SK-N-SH treated with all-trans-retinoic acid at 6 μM for 48 hours (cell line): ENCODE measurements at regions not wholly inside any gene's neighbourhood (a gene's known extent, or its start where the extent isn't known, plus 50 kb on each side); places are given as distances from the start of the nearest gene placed in this dataset.

Source experiments
- CSDC2 ChIP-seq: fragments of 250-450 bp; sonication (Bioruptor Pico); IDR thresholded peaks from 2 replicates; pipeline ENCODE4 v1.5.0; 2020; ENCODE audit warnings: mild to moderate bottlenecking, moderate library complexity
- ESRRG ChIP-seq: fragments of 250-450 bp; sonication (Bioruptor Pico); IDR thresholded peaks from 2 replicates; pipeline ENCODE4 v1.6.1; 2021; ENCODE audit warnings: mild to moderate bottlenecking
- RARB ChIP-seq: fragments of 250-450 bp; sonication (Bioruptor Pico); IDR thresholded peaks from 2 replicates; pipeline ENCODE4 v1.8.0; 2021; ENCODE audit warnings: mild to moderate bottlenecking, moderate library complexity
- TCF4 ChIP-seq: fragments of 250-450 bp; sonication (Bioruptor Pico); IDR thresholded peaks from 2 replicates; pipeline ENCODE4 v1.8.0; 2021; ENCODE audit warnings: mild to moderate bottlenecking, moderate library complexity, borderline replicate concordance
- TOX ChIP-seq: fragments of 250-450 bp; sonication (Bioruptor Pico); IDR thresholded peaks from 2 replicates; pipeline ENCODE4 v1.8.0; 2021; ENCODE audit warnings: mild to moderate bottlenecking, moderate library complexity, borderline replicate concordance
- ZC3H10 ChIP-seq: fragments of 250-450 bp; sonication (Bioruptor Pico); IDR thresholded peaks from 2 replicates; pipeline ENCODE4 v1.5.1; 2021; ENCODE audit warnings: mild to moderate bottlenecking, moderate library complexity
- ZNF565 ChIP-seq: fragments of 450-650 bp; formaldehyde crosslinking; conservative IDR thresholded peaks from 2 replicates; pipeline ENCODE4 v1.5.0; 2020; ENCODE audit warnings: low read depth, mild to moderate bottlenecking, moderate library complexity
- ZNF70 ChIP-seq: fragments of 450-650 bp; formaldehyde crosslinking; IDR thresholded peaks from 2 replicates; pipeline ENCODE4 v1.5.0; 2020; ENCODE audit warnings: mild to moderate bottlenecking, moderate library complexity
- TF ChIP-seq, protein P1 (sequence below): fragments of 250-450 bp; sonication (Bioruptor Pico); IDR thresholded peaks from 2 replicates; pipeline ENCODE4 v1.5.1; 2020; ENCODE audit warnings: low read depth, mild to moderate bottlenecking, moderate library complexity
- TF ChIP-seq, protein P2 (sequence below): fragments of 250-450 bp; sonication (Bioruptor Pico); IDR thresholded peaks from 2 replicates; pipeline ENCODE4 v1.8.0; 2020; ENCODE audit warnings: mild to moderate bottlenecking, moderate library complexity, borderline replicate concordance
- TF ChIP-seq, protein P3 (sequence below): fragments of 250-450 bp; sonication (Bioruptor Pico); IDR thresholded peaks from 2 replicates; pipeline ENCODE4 v1.5.1; 2021; ENCODE audit warnings: mild to moderate bottlenecking, moderate library complexity
- TF ChIP-seq, protein P4 (sequence below): fragments of 250-450 bp; sonication (Bioruptor Pico); IDR thresholded peaks from 2 replicates; pipeline ENCODE4 v1.8.0; 2021; ENCODE audit warnings: low read depth, mild to moderate bottlenecking, moderate library complexity, borderline replicate concordance

DNA sequence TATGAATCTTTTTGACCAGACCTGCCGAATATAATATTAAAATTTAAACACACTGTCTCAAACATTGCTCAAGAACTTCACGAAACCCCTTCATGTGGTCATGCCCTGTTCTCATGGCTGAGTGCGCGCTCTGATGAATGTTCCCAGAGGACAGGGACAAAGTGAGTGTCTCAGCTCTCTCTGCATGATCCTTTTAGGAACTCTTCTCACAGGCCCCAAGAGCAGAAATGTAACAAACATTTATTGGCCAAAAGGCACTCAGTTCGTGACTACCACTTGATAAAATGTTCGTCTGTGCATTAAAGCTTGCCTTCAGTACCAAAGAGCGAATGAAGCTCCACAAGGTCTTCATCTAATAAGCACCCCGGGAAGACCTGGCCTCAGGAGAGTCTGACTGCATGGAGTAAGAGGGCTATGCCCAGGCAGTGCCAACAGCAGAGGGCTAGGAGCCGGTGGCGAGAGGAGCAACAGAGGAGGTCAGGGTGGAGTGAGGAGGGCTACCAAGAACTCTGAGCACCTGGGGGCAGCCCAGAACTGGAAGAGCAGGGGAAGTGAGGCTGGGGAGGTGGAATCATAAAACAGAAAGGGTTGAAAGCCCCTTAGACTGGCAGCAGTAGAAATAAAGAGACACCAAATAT lies 171.1 kb downstream of the RHOU start:
- no peak for TF ChIP-seq ESRRG (CRISPR knock-in tag)
- TF ChIP-seq ZC3H10 (CRISPR knock-in tag): no peak
- TF ChIP-seq, protein P1, sequence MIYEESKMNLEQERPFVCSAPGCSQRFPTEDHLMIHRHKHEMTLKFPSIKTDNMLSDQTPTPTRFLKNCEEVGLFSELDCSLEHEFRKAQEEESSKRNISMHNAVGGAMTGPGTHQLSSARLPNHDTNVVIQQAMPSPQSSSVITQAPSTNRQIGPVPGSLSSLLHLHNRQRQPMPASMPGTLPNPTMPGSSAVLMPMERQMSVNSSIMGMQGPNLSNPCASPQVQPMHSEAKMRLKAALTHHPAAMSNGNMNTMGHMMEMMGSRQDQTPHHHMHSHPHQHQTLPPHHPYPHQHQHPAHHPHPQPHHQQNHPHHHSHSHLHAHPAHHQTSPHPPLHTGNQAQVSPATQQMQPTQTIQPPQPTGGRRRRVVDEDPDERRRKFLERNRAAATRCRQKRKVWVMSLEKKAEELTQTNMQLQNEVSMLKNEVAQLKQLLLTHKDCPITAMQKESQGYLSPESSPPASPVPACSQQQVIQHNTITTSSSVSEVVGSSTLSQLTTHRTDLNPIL: no peak
- no peak for TF ChIP-seq ZNF70 (CRISPR knock-in tag)
- TF ChIP-seq, protein P2, sequence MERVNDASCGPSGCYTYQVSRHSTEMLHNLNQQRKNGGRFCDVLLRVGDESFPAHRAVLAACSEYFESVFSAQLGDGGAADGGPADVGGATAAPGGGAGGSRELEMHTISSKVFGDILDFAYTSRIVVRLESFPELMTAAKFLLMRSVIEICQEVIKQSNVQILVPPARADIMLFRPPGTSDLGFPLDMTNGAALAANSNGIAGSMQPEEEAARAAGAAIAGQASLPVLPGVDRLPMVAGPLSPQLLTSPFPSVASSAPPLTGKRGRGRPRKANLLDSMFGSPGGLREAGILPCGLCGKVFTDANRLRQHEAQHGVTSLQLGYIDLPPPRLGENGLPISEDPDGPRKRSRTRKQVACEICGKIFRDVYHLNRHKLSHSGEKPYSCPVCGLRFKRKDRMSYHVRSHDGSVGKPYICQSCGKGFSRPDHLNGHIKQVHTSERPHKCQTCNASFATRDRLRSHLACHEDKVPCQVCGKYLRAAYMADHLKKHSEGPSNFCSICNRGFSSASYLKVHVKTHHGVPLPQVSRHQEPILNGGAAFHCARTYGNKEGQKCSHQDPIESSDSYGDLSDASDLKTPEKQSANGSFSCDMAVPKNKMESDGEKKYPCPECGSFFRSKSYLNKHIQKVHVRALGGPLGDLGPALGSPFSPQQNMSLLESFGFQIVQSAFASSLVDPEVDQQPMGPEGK (CRISPR knock-in tag): no peak
- TF ChIP-seq TOX (CRISPR knock-in tag): no peak
- TF ChIP-seq RARB (CRISPR knock-in tag): no peak
- TF ChIP-seq CSDC2 (CRISPR knock-in tag): no peak
- TF ChIP-seq TCF4 (CRISPR knock-in tag): no peak
- TF ChIP-seq, protein P3, sequence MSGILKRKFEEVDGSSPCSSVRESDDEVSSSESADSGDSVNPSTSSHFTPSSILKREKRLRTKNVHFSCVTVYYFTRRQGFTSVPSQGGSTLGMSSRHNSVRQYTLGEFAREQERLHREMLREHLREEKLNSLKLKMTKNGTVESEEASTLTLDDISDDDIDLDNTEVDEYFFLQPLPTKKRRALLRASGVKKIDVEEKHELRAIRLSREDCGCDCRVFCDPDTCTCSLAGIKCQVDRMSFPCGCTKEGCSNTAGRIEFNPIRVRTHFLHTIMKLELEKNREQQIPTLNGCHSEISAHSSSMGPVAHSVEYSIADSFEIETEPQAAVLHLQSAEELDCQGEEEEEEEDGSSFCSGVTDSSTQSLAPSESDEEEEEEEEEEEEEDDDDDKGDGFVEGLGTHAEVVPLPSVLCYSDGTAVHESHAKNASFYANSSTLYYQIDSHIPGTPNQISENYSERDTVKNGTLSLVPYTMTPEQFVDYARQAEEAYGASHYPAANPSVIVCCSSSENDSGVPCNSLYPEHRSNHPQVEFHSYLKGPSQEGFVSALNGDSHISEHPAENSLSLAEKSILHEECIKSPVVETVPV (CRISPR knock-in tag): no peak
- no peak for TF ChIP-seq ZNF565
- TF ChIP-seq, protein P4, sequence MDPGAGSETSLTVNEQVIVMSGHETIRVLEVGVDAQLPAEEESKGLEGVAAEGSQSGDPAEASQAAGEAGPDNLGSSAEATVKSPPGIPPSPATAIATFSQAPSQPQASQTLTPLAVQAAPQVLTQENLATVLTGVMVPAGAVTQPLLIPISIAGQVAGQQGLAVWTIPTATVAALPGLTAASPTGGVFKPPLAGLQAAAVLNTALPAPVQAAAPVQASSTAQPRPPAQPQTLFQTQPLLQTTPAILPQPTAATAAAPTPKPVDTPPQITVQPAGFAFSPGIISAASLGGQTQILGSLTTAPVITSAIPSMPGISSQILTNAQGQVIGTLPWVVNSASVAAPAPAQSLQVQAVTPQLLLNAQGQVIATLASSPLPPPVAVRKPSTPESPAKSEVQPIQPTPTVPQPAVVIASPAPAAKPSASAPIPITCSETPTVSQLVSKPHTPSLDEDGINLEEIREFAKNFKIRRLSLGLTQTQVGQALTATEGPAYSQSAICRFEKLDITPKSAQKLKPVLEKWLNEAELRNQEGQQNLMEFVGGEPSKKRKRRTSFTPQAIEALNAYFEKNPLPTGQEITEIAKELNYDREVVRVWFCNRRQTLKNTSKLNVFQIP (CRISPR knock-in tag): no peak
